Gastrocnemius medialis (tissue), 4 donors: ENCODE measurements at regions not wholly inside any gene's neighbourhood (a gene's known extent, or its start where the extent isn't known, plus 50 kb on each side); places are given as distances from the start of the nearest gene placed in this dataset.
"Not testable (repeated sequence)": the region's sequence is repeated elsewhere in the genome, so short reads cannot be mapped to it uniquely, and the experiment has no call there.

ENCODE experiments used
- ATAC-seq, 2 donors: fragments of 150-250 bp; one replicate each; pipeline ENCODE4 v1.9.1; 2016
- DNase-seq, 2 donors: peaks; one replicate each; pipeline ENCODE4 v3.0.0-alpha.2; 2019
- H3K27ac ChIP-seq, 4 donors: fragments of 200-600 bp; sonication (generic); 1 replicate in 1 of 4; 2 replicates in 3 of 4; pipeline ENCODE4 v1.5.1; 2016 to 2018; ENCODE audit warnings: mild to moderate bottlenecking in 2 of 4, moderate library complexity in 1 of 4
- H3K27me3 ChIP-seq, 3 donors: fragments of 200-600 bp; sonication (generic) in 2 of 3; 1 replicate in 1 of 3; 2 replicates in 2 of 3; pipeline versions ENCODE4 v1.5.1 to v1.6.0; 2016 to 2019; ENCODE audit warnings: mild to moderate bottlenecking in 1 of 3, moderate library complexity in 1 of 3
- H3K36me3 ChIP-seq, 2 donors: fragments of 200-600 bp; sonication (generic) in 1 of 2; one replicate each; pipeline ENCODE4 v1.5.1; 2017 to 2018
- H3K4me1 ChIP-seq, 2 donors: fragments of 200-600 bp; sonication (generic) in 1 of 2; one replicate each; pipeline ENCODE4 v1.5.1; 2016 to 2017; ENCODE audit warnings: mild to moderate bottlenecking in 2 of 2
- H3K4me3 ChIP-seq, 4 donors: fragments of 200-600 bp; sonication (generic) in 3 of 4; 1 replicate in 1 of 4; 2 replicates in 3 of 4; pipeline ENCODE4 v1.5.1; 2016 to 2019; ENCODE audit warnings: mild to moderate bottlenecking in 2 of 4
- H3K9me3 ChIP-seq, 3 donors: fragments of 200-600 bp; sonication (generic) in 2 of 3; 1 replicate in 1 of 3; 2 replicates in 2 of 3; pipeline ENCODE4 v1.5.1; 2016 to 2019
- POLR2A ChIP-seq, 2 donors: fragments of 450-650 bp; IDR thresholded peaks; one replicate each; pipeline ENCODE4 v1.6.1; 2017; ENCODE audit warnings: antibody characterized with exemption in 2 of 2, mild to moderate bottlenecking in 2 of 2, moderate library complexity in 2 of 2
- in situ Hi-C, 4 donors: fragments of 200-750 bp; cut with MboI; loops; one replicate each; pipeline versions ENCODE4 v1.15.0 to v1.8.0; 2017; ENCODE audit warnings: low sequenced_read_pairs in 4 of 4
- intact Hi-C: fragments of 100-400 bp; cut with DNase I; formaldehyde crosslinking; loops from one replicate; pipeline ENCODE4 v1.15.1; 2023; ENCODE audit warnings: low total_unique reads
- TF ChIP-seq, protein P1 (sequence below), 5 experiments: fragments of 450-650 bp in 3 of 5; fragments of 200-600 bp in 2 of 5; sonication (generic) in 2 of 5; IDR thresholded peaks in 4 of 5; conservative IDR thresholded peaks in 1 of 5; 1 replicate in 4 of 5; 2 replicates in 1 of 5; pipeline ENCODE4 v1.5.1; 2016 to 2019; ENCODE audit warnings: antibody characterized with exemption in 5 of 5, mild to moderate bottlenecking in 3 of 5, moderate library complexity in 3 of 5

DNA sequence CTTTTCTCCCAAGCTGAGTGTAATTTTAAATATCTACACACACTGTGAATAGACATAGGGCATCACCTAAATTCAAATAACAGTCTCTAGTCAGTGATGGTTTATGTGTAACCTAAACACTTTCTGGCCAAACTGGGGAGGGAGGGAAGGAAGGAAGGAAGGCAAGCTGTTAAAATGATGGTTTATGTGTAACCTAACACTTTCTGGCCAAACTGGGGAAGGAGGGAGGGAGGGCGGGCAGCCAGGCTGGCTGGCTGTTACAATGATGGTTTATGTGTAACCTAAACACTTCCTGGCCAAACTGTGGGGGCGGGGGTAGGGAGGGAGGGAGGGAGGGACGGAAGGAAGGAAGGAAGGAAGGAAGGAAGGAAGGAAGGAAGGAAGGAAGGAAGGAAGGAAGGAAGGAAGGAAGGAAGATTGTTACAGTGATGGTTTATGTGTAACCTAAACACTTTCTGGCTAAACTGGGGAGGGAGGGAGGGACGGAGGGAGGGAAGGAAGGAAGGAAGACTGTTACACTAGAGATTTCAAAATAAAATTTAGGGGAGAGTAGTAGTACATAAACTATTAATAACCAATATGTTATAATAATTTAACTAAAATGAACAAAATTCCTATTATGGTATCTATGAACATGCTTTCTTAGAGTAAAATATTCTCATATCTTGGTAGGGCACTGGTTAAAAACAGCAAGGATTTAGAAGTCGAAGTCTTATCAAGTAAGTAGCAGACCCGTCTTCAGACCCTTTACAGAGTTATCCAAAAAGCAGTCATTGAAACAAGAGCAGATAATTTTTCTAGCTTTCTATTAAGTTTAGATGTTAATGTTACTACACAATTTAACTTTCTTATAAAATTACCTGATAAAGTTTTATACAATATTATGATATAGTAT, 148.1 kb downstream of the LMLN start:
- Histone ChIP-seq H3K4me3 (no peak overlapping the region), H3K27ac (no peak overlapping the region), H3K27me3 (peaks cover 38 to 46% (median 40%) of the 10 kb centered on the region in 3 donors), H3K9me3 (no peaks in the 10 kb centered on the region), H3K36me3 (no peaks in the 10 kb centered on the region), H3K4me1 (no peaks in the 10 kb centered on the region)
- ATAC-seq, result no peak
- TF ChIP-seq POLR2A (IDR thresholded peaks at IDR 0.05), result no peak
- TF ChIP-seq, protein P1, sequence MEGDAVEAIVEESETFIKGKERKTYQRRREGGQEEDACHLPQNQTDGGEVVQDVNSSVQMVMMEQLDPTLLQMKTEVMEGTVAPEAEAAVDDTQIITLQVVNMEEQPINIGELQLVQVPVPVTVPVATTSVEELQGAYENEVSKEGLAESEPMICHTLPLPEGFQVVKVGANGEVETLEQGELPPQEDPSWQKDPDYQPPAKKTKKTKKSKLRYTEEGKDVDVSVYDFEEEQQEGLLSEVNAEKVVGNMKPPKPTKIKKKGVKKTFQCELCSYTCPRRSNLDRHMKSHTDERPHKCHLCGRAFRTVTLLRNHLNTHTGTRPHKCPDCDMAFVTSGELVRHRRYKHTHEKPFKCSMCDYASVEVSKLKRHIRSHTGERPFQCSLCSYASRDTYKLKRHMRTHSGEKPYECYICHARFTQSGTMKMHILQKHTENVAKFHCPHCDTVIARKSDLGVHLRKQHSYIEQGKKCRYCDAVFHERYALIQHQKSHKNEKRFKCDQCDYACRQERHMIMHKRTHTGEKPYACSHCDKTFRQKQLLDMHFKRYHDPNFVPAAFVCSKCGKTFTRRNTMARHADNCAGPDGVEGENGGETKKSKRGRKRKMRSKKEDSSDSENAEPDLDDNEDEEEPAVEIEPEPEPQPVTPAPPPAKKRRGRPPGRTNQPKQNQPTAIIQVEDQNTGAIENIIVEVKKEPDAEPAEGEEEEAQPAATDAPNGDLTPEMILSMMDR (IDR thresholded peaks at IDR 0.05 in 4 of 5, conservative IDR thresholded peaks at IDR 0.05 in 1 of 5), result no peak
- intact Hi-C loops, result no loop called here
- DNase-seq, result no peak
- in situ Hi-C loops, result no loop called here

GRCh38 chr3:198109883-198110282, 149.9 kb downstream of the LMLN start:
- no peaks in the 10 kb centered on the region for H3K36me3 ChIP-seq
- DNase-seq (no peak), ATAC-seq (no peak)
- TF ChIP-seq, protein P1 (IDR thresholded peaks at IDR 0.05 in 4 of 5, conservative IDR thresholded peaks at IDR 0.05 in 1 of 5), result no peak
- TF ChIP-seq POLR2A (IDR thresholded peaks at IDR 0.05), result no peak
- no peaks in the 10 kb centered on the region for H3K4me1 ChIP-seq
- intact Hi-C loops (no loop called here), in situ Hi-C loops (no loop called here)
- no peak overlapping the region for H3K27ac ChIP-seq
- no peak overlapping the region for H3K4me3 ChIP-seq
- no peaks in the 10 kb centered on the region for H3K9me3 ChIP-seq
- peaks cover 55 to 64% (median 58%) of the 10 kb centered on the region in 3 donors for H3K27me3 ChIP-seq

DNA sequence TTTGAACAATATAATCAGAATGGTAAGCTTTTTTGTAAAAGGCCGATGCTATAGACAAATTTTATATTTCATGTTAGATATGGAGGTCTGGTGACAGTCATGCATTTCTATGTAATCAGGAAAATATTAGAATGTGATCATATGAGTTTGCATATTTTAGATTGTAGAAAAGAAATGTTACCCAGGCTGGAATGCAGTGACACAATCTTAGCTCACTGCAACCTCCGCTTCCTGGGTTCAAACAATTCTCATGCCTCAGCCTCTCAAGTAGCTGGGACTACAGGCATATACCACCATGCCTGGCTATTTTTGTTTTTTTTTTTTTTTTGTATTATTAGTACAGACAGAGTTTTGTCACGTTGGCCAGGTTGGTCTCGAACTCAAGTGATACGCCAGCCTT, 152.0 kb downstream of the LMLN start:
- DNase-seq (no peak), ATAC-seq (no peak)
- TF ChIP-seq, protein P1 (IDR thresholded peaks at IDR 0.05 in 4 of 5, conservative IDR thresholded peaks at IDR 0.05 in 1 of 5), result no peak
- no peak for TF ChIP-seq POLR2A (IDR thresholded peaks at IDR 0.05)
- Histone ChIP-seq H3K36me3 (no peaks in the 10 kb centered on the region), H3K27me3 (peaks cover 51 to 66% (median 58%) of the 10 kb centered on the region in 3 donors), H3K4me1 (no peaks in the 10 kb centered on the region), H3K9me3 (no peaks in the 10 kb centered on the region), H3K4me3 (no peak overlapping the region), H3K27ac (no peak overlapping the region)
- intact Hi-C loops, result no loop called here
- in situ Hi-C loops, result no loop called here

DNA sequence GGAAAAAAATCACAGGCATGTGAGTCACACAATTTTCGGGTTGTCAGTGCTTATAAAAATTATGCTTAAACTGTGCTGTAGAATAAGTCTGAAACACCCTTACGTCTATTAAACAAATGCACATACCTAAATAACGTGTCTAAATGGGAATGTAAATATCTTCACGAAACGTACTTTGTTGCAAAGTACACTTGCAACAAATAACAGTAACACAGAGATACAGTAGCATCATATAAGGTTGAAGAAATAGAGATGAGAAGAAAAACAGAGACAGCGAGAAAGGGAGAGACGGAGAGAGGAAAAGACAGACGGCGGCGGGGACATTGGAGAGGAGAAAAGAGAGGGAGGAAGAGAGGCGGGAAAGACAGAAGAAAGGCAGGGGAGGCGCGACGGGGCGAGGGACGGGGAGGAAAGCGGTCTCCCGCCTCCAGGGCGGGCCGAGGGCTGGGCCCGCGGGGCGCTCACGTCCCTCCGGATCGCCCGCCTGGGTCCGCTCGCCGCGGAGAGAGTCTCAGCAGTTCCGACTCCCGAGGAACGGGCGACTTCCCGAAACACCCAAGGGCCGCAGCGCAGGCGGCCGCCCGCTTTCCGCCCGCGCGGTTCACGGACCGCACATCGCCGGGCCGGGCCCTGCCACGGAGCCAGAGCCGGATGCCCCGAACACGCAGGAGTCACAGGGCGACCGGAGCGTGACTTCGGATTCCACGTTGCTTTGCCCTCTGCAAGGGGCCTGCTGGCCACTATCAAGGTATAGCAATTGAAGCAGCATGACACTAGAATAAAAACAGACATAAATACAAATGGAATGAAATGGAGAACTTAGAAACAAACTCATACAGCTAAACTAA, 153.4 kb downstream of the LMLN start:
- DNase-seq, result no peak
- intact Hi-C loops, result no loop called here
- Histone ChIP-seq H3K4me1 (no peaks in the 10 kb centered on the region), H3K36me3 (no peaks in the 10 kb centered on the region), H3K27ac (no peak overlapping the region), H3K9me3 (no peaks in the 10 kb centered on the region), H3K27me3 (peaks cover 51 to 64% (median 58%) of the 10 kb centered on the region in 3 donors), H3K4me3 (peak overlapping the region in 1 of 4 donors; percentile 25)
- in situ Hi-C loops, result no loop called here
- TF ChIP-seq, protein P1 (IDR thresholded peaks at IDR 0.05 in 4 of 5, conservative IDR thresholded peaks at IDR 0.05 in 1 of 5), result no peak
- no peak for TF ChIP-seq POLR2A (IDR thresholded peaks at IDR 0.05)
- ATAC-seq, result no peak

DNA sequence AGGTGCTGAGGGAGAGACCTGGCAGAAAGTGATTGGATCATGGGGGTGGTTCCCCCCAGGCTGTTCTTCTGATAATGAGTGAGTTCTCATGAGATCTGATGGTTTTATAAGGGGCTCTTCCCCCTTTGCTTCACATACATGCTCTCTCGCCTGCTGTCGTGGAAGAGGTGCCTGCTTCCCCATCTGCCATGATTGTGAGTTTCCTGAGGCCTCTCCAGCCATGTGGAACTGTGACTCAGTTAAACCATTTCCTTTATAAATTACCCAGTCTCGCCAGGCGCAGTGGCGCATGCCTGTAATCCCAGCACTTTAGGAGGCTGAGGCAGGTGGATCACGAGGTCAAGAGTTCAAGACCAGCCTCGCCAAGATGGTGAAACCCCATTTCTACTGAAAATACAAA, 154.5 kb downstream of the LMLN start:
- intact Hi-C loops, H3K27ac ChIP-seq, DNase-seq, H3K36me3 ChIP-seq, H3K4me1 ChIP-seq, H3K9me3 ChIP-seq, in situ Hi-C loops, H3K4me3 ChIP-seq, ATAC-seq: not testable (repeated sequence)
- peaks cover 44 to 53% (median 50%) of the 10 kb centered on the region in 3 donors for H3K27me3 ChIP-seq

- H3K27me3 ChIP-seq, H3K27ac ChIP-seq, in situ Hi-C loops, DNase-seq, H3K9me3 ChIP-seq, H3K4me3 ChIP-seq, H3K36me3 ChIP-seq, H3K4me1 ChIP-seq, ATAC-seq, intact Hi-C loops: not testable (repeated sequence)
These were observed 162.2 kb downstream of the LMLN start for GRCh38 chr3:198122184-198122583.

GRCh38 chr3:198137038-198137835, 177.2 kb downstream of the LMLN start:
- ATAC-seq, in situ Hi-C loops: not testable (repeated sequence)

More at GRCh38 chr3:198137038-198137835, 177.2 kb downstream of the LMLN start:
- H3K27ac ChIP-seq, intact Hi-C loops, H3K27me3 ChIP-seq, H3K9me3 ChIP-seq, DNase-seq, H3K36me3 ChIP-seq, H3K4me1 ChIP-seq, H3K4me3 ChIP-seq: not testable (repeated sequence)
